Esophagus muscularis mucosa (tissue), 4 donors: ENCODE measurements at regions not wholly inside any gene's neighbourhood (a gene's known extent, or its start where the extent isn't known, plus 50 kb on each side); places are given as distances from the start of the nearest gene placed in this dataset.

ENCODE experiments used
- DNase-seq: peaks from one replicate; pipeline ENCODE4 v3.0.0-alpha.2; 2017; ENCODE audit errors: extremely low spot score
- H3K27ac ChIP-seq, 4 donors: fragments of 200-600 bp; sonication (generic); replicated peaks in 1 of 4; 1 replicate in 3 of 4; 2 replicates in 1 of 4; pipeline ENCODE4 v1.5.1; 2016 to 2019; ENCODE audit warnings: mild to moderate bottlenecking in 1 of 4
- H3K27me3 ChIP-seq, 4 donors: fragments of 200-600 bp; sonication (generic); one replicate each; pipeline versions ENCODE4 v1.5.1 to v1.6.0; 2016 to 2019
- H3K36me3 ChIP-seq, 4 donors: fragments of 200-600 bp; sonication (generic); one replicate each; pipeline ENCODE4 v1.5.1; 2016 to 2019
- H3K4me1 ChIP-seq, 4 donors: fragments of 200-600 bp; sonication (generic); one replicate each; pipeline ENCODE4 v1.5.1; 2016 to 2019
- H3K4me3 ChIP-seq, 4 donors: fragments of 200-600 bp; sonication (generic); 1 replicate in 2 of 4; 2 replicates in 2 of 4; pipeline ENCODE4 v1.5.1; 2016 to 2019; ENCODE audit warnings: mild to moderate bottlenecking in 4 of 4, moderate library complexity in 1 of 4
- H3K9me3 ChIP-seq, 4 donors: fragments of 200-600 bp; sonication (generic); 1 replicate in 3 of 4; 2 replicates in 1 of 4; pipeline ENCODE4 v1.5.1; 2016 to 2019
- CTCF ChIP-seq, 3 experiments: fragments of 200-600 bp in 2 of 3; fragments of 450-650 bp in 1 of 3; sonication (generic) in 2 of 3; IDR thresholded peaks; one replicate each; pipeline ENCODE4 v1.5.1; 2017 to 2019; ENCODE audit warnings: antibody characterized with exemption in 3 of 3, mild to moderate bottlenecking in 2 of 3, moderate library complexity in 1 of 3
- EP300 ChIP-seq: sonication (generic); formaldehyde crosslinking; IDR thresholded peaks from one replicate; pipeline ENCODE4 v1.6.1; 2017; ENCODE audit warnings: antibody characterized with exemption
- POLR2A ChIP-seq: fragments of 450-650 bp; IDR thresholded peaks from one replicate; pipeline ENCODE4 v1.6.1; 2017; ENCODE audit warnings: antibody characterized with exemption, moderate library complexity, mild to moderate bottlenecking, low read depth
- POLR2AphosphoS5 ChIP-seq, 2 donors: sonication (generic); formaldehyde crosslinking; IDR thresholded peaks; one replicate each; pipeline ENCODE4 v1.6.1; 2017; ENCODE audit warnings: antibody characterized with exemption in 2 of 2
- WGBS: methylation state at CpG from one replicate; pipeline ENCODE4 v1.1.5; 2018; 5-methylcytosine and 5-hydroxymethylcytosine counted together
- intact Hi-C: fragments of 100-400 bp; cut with DNase I; formaldehyde crosslinking; loops from one replicate; pipeline ENCODE4 v1.15.1; 2023

DNA sequence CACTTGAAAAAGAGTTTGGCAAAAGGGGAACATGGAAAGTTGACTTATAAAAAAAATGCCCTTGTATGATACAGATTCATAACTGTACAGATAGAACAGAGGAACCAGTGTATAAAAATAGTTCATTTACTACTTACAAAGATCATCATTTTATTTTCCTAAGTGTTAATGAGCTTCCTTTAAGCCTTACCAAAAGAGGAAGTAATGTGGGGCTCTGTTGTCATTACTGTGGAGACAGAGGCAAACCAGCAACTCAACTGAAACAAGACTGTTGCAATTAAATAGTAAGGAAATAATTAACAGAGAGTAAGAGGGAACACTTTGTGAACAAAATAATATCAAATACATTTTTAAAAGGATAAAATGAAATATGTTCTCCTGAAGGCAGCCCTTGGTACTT is 526.2 kb upstream of the ADARB2 start:
- intact Hi-C loops: no loop called here
- Histone ChIP-seq H3K27me3 (no peaks in the 10 kb centered on the region), H3K27ac (no peak overlapping the region), H3K9me3 (peaks cover 0 to 6% (median 0%) of the 10 kb centered on the region in 4 donors), H3K4me3 (no peak overlapping the region), H3K4me1 (no peaks in the 10 kb centered on the region), H3K36me3 (no peaks in the 10 kb centered on the region)
- no peak for DNase-seq
- TF ChIP-seq EP300 (no peak), POLR2AphosphoS5 (IDR thresholded peaks at IDR 0.05) (no peak), POLR2A (no peak), CTCF (IDR thresholded peaks at IDR 0.05) (no peak)

GRCh38 chr10:2262878-2263277 is 525.6 kb upstream of the ADARB2 start:
- H3K27me3 ChIP-seq: no peaks in the 10 kb centered on the region
- 93% methylated on average over 4 of the region's 4 CpGs for WGBS
- peaks cover 0 to 6% (median 0%) of the 10 kb centered on the region in 4 donors for H3K9me3 ChIP-seq
- no peak for TF ChIP-seq POLR2AphosphoS5 (IDR thresholded peaks at IDR 0.05)
- TF ChIP-seq CTCF (IDR thresholded peaks at IDR 0.05): no peak
- no peak for TF ChIP-seq EP300
- TF ChIP-seq POLR2A: no peak
- H3K27ac ChIP-seq: no peak overlapping the region
- no peaks in the 10 kb centered on the region for H3K4me1 ChIP-seq
- H3K4me3 ChIP-seq: no peak overlapping the region
- DNase-seq: no peak
- intact Hi-C loops: no loop called here
- no peaks in the 10 kb centered on the region for H3K36me3 ChIP-seq

DNA sequence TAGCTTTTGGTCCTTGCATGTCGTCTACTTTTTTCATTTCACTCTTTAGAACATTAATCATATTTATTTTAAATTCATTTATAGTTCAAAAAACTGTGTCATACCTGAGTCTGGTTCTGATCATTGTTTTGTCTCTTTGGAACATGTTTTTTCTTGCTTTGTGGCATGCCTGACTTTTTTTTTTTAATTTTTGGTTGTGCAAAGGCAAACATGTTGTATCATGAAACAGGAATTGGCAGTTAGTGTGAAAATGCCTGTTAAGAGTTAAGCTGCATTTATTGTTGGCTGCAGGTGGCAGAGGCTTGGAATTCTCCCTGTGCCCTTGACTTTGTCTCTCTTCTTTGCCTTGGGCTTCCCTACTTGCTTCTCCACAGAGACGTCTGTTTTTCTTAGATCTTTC is 525.0 kb upstream of the ADARB2 start:
- 55% methylated on average over 2 of the region's 2 CpGs for WGBS
- Histone ChIP-seq H3K4me1 (no peaks in the 10 kb centered on the region), H3K27me3 (no peaks in the 10 kb centered on the region), H3K36me3 (no peaks in the 10 kb centered on the region), H3K4me3 (no peak overlapping the region), H3K27ac (no peak overlapping the region), H3K9me3 (peaks cover 0 to 6% (median 0%) of the 10 kb centered on the region in 4 donors)
- intact Hi-C loops: no loop called here
- TF ChIP-seq POLR2A: no peak
- TF ChIP-seq EP300: no peak
- TF ChIP-seq POLR2AphosphoS5 (IDR thresholded peaks at IDR 0.05): no peak
- TF ChIP-seq CTCF (IDR thresholded peaks at IDR 0.05): no peak
- no peak for DNase-seq

GRCh38 chr10:2256241-2256640 is 518.9 kb upstream of the ADARB2 start:
- DNase-seq: no peak
- H3K9me3 ChIP-seq: peaks cover 0 to 6% (median 0%) of the 10 kb centered on the region in 4 donors
- H3K27me3 ChIP-seq: no peaks in the 10 kb centered on the region
- no peaks in the 10 kb centered on the region for H3K36me3 ChIP-seq
- no peak overlapping the region for H3K27ac ChIP-seq
- TF ChIP-seq EP300 (no peak), CTCF (IDR thresholded peaks at IDR 0.05) (no peak), POLR2AphosphoS5 (IDR thresholded peaks at IDR 0.05) (no peak), POLR2A (no peak)
- intact Hi-C loops: no loop called here
- H3K4me3 ChIP-seq: no peak overlapping the region
- WGBS: 73% methylated on average over 7 of the region's 7 CpGs
- H3K4me1 ChIP-seq: no peaks in the 10 kb centered on the region

- intact Hi-C loops: no loop called here
- Histone ChIP-seq H3K27ac (no peak overlapping the region), H3K27me3 (peaks cover 0 to 21% (median 0%) of the 10 kb centered on the region in 4 donors), H3K4me3 (no peak overlapping the region), H3K4me1 (no peaks in the 10 kb centered on the region), H3K36me3 (no peaks in the 10 kb centered on the region), H3K9me3 (no peaks in the 10 kb centered on the region)
- no peak for DNase-seq
- WGBS: 42% methylated on average over 6 of the region's 6 CpGs
- TF ChIP-seq CTCF (IDR thresholded peaks at IDR 0.05): no peak
- no peak for TF ChIP-seq POLR2A
- no peak for TF ChIP-seq POLR2AphosphoS5 (IDR thresholded peaks at IDR 0.05)
- TF ChIP-seq EP300: no peak
These were observed 514.8 kb upstream of the ADARB2 start for GRCh38 chr10:2252096-2252495.
